Right lobe of liver (tissue), 4 donors: ENCODE measurements at regions not wholly inside any gene's neighbourhood (a gene's known extent, or its start where the extent isn't known, plus 50 kb on each side); places are given as distances from the start of the nearest gene placed in this dataset.

ENCODE experiments used
- CTCF ChIP-seq, 4 donors: fragments of 200-600 bp in 3 of 4; fragments of 450-650 bp in 1 of 4; IDR thresholded peaks; one replicate each; pipeline versions ENCODE4 v1.5.1 to v1.8.0; 2016 to 2022; ENCODE audit warnings: antibody characterized with exemption in 4 of 4, mild to moderate bottlenecking in 2 of 4
- POLR2A ChIP-seq: fragments of 450-650 bp; IDR thresholded peaks from one replicate; pipeline ENCODE4 v1.6.1; 2017; ENCODE audit warnings: antibody characterized with exemption, mild to moderate bottlenecking
- donor health status: DM: no; HTN: no; CAD: no.
- donor health status: DM: no; HTN: no; CAD: no.
- donor health status: DM: no; HTN: yes; CAD: no.

DNA sequence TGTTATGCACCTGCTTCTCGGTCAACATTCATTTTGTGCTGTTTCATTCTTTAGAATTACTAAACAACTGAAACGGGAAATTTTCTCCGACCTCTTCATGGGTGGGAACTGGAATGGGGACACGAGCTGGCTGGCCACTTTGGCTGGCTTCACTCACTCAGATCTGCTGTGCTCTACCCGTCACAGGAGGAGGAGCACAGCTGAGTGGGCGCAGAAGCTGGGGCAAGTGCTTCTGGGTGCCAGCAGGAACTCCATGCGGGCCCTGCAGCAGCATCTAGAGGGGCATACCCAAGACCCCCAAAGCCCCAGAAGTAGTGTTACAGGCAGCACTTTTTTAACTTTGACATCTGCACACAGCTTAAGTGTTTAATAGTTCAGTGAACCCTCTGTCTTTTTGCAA is 109.6 kb downstream of the TMEM144 start:
- TF ChIP-seq CTCF (IDR thresholded peaks at IDR 0.05) (no peak), POLR2A (no peak)
